OCI-LY7 (cell line): ENCODE measurements at regions not wholly inside any gene's neighbourhood (a gene's known extent, or its start where the extent isn't known, plus 50 kb on each side); places are given as distances from the start of the nearest gene placed in this dataset.
A peak's percentile ranks its signal among the peaks of the same experiment; 100 is the strongest.
"Not testable (repeated sequence)": the region's sequence is repeated elsewhere in the genome, so short reads cannot be mapped to it uniquely, and the experiment has no call there.

ENCODE experiments used
- BruUV-seq: library from RNA; stranded (reverse); fragments of 400-500 nt; replicated peaks from 2 replicates; lab custom pipeline; 2021; lab: Mats Ljungman, UMichigan
- CTCF ChIA-PET: fragments of 300-600 bp; sonication (Branson Sonifier 250); formaldehyde crosslinking; loops from one replicate; lab custom pipeline; 2022; ENCODE audit warnings: antibody characterized with exemption; ENCODE audit not compliant: unreplicated experiment; lab: Charles Lee
- POLR2A ChIA-PET: fragments of 300-600 bp; sonication (Branson Sonifier 250); formaldehyde crosslinking; loops from one replicate; lab custom pipeline; 2022; ENCODE audit warnings: antibody characterized with exemption; lab: Charles Lee
- DNase-seq: peaks from one replicate; pipeline ENCODE4 v3.0.0-alpha.2; 2015; ENCODE audit warnings: low spot score
- H2AFZ ChIP-seq: fragments of 200-600 bp; sonication (generic), shearing (Covaris generic); 2 replicates; pipeline ENCODE4 v1.6.1; 2014; ENCODE audit warnings: mild to moderate bottlenecking, antibody characterized with exemption, low read length, moderate library complexity
- H3K27ac ChIP-seq: fragments of 200-600 bp; sonication (generic); 2 replicates; pipeline ENCODE4 v1.5.1; 2014; ENCODE audit warnings: mixed run types, low read depth, mild to moderate bottlenecking, moderate library complexity, low read length, inconsistent platforms; ENCODE audit not compliant: poor library complexity, severe bottlenecking
- H3K36me3 ChIP-seq: fragments of 200-600 bp; sonication (generic); 2 replicates; pipeline ENCODE4 v1.6.1; 2014; ENCODE audit warnings: mild to moderate bottlenecking, antibody characterized with exemption, low read length, moderate library complexity, mixed read lengths; ENCODE audit not compliant: insufficient read depth
- H3K4me1 ChIP-seq: fragments of 200-600 bp; sonication (generic); 2 replicates; pipeline ENCODE4 v1.5.1; 2014; ENCODE audit warnings: mild to moderate bottlenecking, low read length; ENCODE audit not compliant: insufficient read depth, poor library complexity, severe bottlenecking
- H3K4me2 ChIP-seq: fragments of 200-600 bp; sonication (generic); 2 replicates; pipeline ENCODE4 v1.6.1; 2014; ENCODE audit warnings: mild to moderate bottlenecking, low read length
- H3K4me3 ChIP-seq: fragments of 200-600 bp; sonication (generic); 2 replicates; pipeline ENCODE4 v1.5.1; 2014; ENCODE audit warnings: mild to moderate bottlenecking, low read depth, low read length; ENCODE audit not compliant: poor library complexity, severe bottlenecking
- H3K79me2 ChIP-seq: fragments of 200-600 bp; sonication (generic); 2 replicates; pipeline ENCODE4 v1.6.1; 2016; ENCODE audit warnings: low read depth, mild to moderate bottlenecking, low read length, moderate library complexity, mixed read lengths; ENCODE audit not compliant: insufficient read depth
- H3K9me2 ChIP-seq: fragments of 200-600 bp; sonication (generic); 2 replicates; pipeline ENCODE4 v1.6.1; 2016; ENCODE audit warnings: mild to moderate bottlenecking, low read length, mixed read lengths; ENCODE audit not compliant: insufficient read depth
- H3K9me3 ChIP-seq: fragments of 200-600 bp; sonication (generic); 2 replicates; pipeline ENCODE4 v1.6.1; 2014; ENCODE audit warnings: mild to moderate bottlenecking, mixed run types, low read length, mixed read lengths
- H4K20me1 ChIP-seq: fragments of 200-600 bp; sonication (generic); 2 replicates; pipeline ENCODE4 v1.6.1; 2014; ENCODE audit warnings: mild to moderate bottlenecking, antibody characterized with exemption, low read length, moderate library complexity, mixed read lengths; ENCODE audit not compliant: insufficient read depth
- EZH2phosphoT487 ChIP-seq: fragments of 200-600 bp; sonication (generic); IDR thresholded peaks from 2 replicates; pipeline ENCODE4 v1.6.1; 2018; ENCODE audit warnings: low read depth, borderline replicate concordance, mild to moderate bottlenecking, mixed run types, antibody characterized with exemption, low read length, moderate library complexity, mixed read lengths
- intact Hi-C: fragments of 100-400 bp; cut with micrococcal nuclease; formaldehyde crosslinking; loops from one replicate; pipeline ENCODE4 v1.10.0; 2022; ENCODE audit not compliant: unreplicated experiment
- TF ChIP-seq, protein P1 (sequence below): fragments of 200-600 bp; sonication (generic); conservative IDR thresholded peaks from 2 replicates; pipeline ENCODE4 v1.5.1; 2014; ENCODE audit warnings: mild to moderate bottlenecking, antibody characterized with exemption, low read length, moderate library complexity, mixed read lengths

DNA sequence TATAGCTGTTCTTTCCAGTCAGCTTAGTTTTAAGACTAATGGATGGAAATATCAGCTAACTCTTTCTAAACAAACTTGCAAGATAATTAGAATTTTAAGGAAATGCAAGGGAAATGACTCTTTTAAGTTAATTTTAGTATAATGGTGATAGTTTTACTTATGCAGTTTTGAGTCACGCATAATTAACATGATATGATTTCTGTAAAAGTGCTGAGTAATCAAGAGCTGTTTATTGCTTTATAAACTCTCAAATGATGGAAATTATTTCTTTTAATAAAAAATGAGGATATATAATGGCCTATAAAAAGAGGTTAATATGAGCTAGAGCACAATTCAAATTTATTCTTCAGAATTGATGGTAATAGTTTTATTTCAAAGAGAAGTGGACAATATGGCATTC is 385.9 kb downstream of the GLUD2 start:
- no peak overlapping the region for H3K4me2 ChIP-seq
- H3K4me3 ChIP-seq = no peak overlapping the region
- H3K4me1 ChIP-seq = no peaks in the 10 kb centered on the region
- H3K9me2 ChIP-seq = no peaks in the 10 kb centered on the region
- H2AFZ ChIP-seq = no peak overlapping the region
- intact Hi-C loops = no loop called here
- H3K36me3 ChIP-seq = no peaks in the 10 kb centered on the region
- CTCF ChIA-PET = no interaction called here
- no peak overlapping the region for H3K27ac ChIP-seq
- H4K20me1 ChIP-seq = no peaks in the 10 kb centered on the region
- no peaks in the 10 kb centered on the region for H3K79me2 ChIP-seq
- POLR2A ChIA-PET = interaction anchor here (0.6 kb wide), 1 partner anchor 1417 kb away, joined by 3 read pairs; no protein-coding TSS in a partner anchor
- H3K9me3 ChIP-seq = no peaks in the 10 kb centered on the region
- no TSS peak for BruUV-seq
- DNase-seq = no peak
- TF ChIP-seq EZH2phosphoT487 = no peak
- TF ChIP-seq, protein P1, sequence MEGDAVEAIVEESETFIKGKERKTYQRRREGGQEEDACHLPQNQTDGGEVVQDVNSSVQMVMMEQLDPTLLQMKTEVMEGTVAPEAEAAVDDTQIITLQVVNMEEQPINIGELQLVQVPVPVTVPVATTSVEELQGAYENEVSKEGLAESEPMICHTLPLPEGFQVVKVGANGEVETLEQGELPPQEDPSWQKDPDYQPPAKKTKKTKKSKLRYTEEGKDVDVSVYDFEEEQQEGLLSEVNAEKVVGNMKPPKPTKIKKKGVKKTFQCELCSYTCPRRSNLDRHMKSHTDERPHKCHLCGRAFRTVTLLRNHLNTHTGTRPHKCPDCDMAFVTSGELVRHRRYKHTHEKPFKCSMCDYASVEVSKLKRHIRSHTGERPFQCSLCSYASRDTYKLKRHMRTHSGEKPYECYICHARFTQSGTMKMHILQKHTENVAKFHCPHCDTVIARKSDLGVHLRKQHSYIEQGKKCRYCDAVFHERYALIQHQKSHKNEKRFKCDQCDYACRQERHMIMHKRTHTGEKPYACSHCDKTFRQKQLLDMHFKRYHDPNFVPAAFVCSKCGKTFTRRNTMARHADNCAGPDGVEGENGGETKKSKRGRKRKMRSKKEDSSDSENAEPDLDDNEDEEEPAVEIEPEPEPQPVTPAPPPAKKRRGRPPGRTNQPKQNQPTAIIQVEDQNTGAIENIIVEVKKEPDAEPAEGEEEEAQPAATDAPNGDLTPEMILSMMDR = no peak

DNA sequence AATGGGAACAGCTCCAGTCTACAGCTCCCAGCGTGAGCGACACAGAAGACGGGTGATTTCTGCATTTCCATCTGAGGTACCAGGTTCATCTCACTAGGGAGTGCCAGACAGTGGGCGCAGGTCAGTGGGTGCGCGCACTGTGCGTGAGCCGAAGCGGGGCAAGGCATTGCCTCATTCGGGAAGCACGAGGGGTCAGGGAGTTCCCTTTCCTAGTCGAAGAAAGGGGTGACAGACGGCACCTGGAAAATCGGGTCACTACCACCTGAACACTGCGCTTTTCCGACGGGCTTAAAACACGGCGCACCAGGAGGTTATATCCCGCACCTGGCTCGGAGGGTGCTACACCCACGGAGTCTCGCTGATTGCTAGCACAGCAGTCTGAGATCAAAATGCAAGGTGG is 390.3 kb downstream of the GLUD2 start:
- H3K9me3 ChIP-seq, H3K4me1 ChIP-seq, CTCF ChIA-PET, H3K4me3 ChIP-seq, H3K79me2 ChIP-seq, H3K4me2 ChIP-seq, DNase-seq, H2AFZ ChIP-seq, intact Hi-C loops, BruUV-seq, H3K27ac ChIP-seq, POLR2A ChIA-PET, H4K20me1 ChIP-seq, H3K9me2 ChIP-seq, H3K36me3 ChIP-seq: not testable (repeated sequence)

DNA sequence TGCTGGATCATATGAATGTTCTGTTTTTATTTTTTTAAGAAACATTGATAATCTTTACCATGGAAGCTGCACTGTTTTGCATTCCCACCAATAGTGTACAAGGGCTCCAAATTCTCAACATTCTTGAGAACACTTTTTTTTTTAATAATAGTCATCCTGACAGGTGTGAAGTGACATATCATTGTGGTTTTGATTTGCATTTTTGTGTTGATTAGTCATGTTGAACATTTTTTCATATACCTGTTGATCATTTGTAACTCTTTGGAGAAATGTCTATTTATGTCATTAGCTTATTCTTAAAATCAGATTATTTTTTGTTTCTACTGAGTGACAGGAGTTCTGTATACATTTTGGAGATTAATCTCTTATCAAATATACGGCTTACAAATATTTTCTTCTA is 408.5 kb downstream of the GLUD2 start:
- intact Hi-C loops = loop anchor here (10.0 kb wide), 1 partner anchor 111 kb away; no protein-coding TSS in a partner anchor
- H3K4me3 ChIP-seq = peak overlapping the region; percentile 57
- H3K79me2 ChIP-seq = no peaks in the 10 kb centered on the region
- H3K9me2 ChIP-seq = no peaks in the 10 kb centered on the region
- POLR2A ChIA-PET = no interaction called here
- peak; percentile 33 for DNase-seq
- no TSS peak for BruUV-seq
- H3K4me1 ChIP-seq = peaks cover 35% of the 10 kb centered on the region
- H3K36me3 ChIP-seq = no peaks in the 10 kb centered on the region
- TF ChIP-seq, protein P1 = no peak
- no peak for TF ChIP-seq EZH2phosphoT487
- H4K20me1 ChIP-seq = no peaks in the 10 kb centered on the region
- H3K27ac ChIP-seq = peak overlapping the region; percentile 83
- peak overlapping the region; percentile 81 for H3K4me2 ChIP-seq
- H3K9me3 ChIP-seq = no peaks in the 10 kb centered on the region
- CTCF ChIA-PET = no interaction called here
- H2AFZ ChIP-seq = peak overlapping the region; percentile 95; the same call in 1 of the 2 replicates
